Adrenal gland (tissue), 5 donors: ENCODE measurements at regions not wholly inside any gene's neighbourhood (a gene's known extent, or its start where the extent isn't known, plus 50 kb on each side); places are given as distances from the start of the nearest gene placed in this dataset.

Experiments
- CTCF ChIP-seq, 6 experiments: fragments of 450-650 bp in 4 of 6; fragments of 200-600 bp in 2 of 6; sonication (generic) in 1 of 6; IDR thresholded peaks; 1 replicate in 5 of 6; 2 replicates in 1 of 6; pipeline versions ENCODE4 v1.5.1 to v1.8.0; 2016 to 2021; ENCODE audit warnings: antibody characterized with exemption in 6 of 6, mild to moderate bottlenecking in 2 of 6, moderate library complexity in 1 of 6
- POLR2A ChIP-seq, 2 donors: fragments of 450-650 bp; IDR thresholded peaks; one replicate each; pipeline ENCODE4 v1.6.1; 2017; ENCODE audit warnings: antibody characterized with exemption in 2 of 2, mild to moderate bottlenecking in 2 of 2, moderate library complexity in 1 of 2
- donor health status: DM: no; HTN: no; CAD: no.

GRCh38 chr9:18114559-18115475 is 359.1 kb upstream of the ADAMTSL1 start:
- TF ChIP-seq CTCF (IDR thresholded peaks at IDR 0.05) (no peak), POLR2A (IDR thresholded peaks at IDR 0.05) (no peak)
